A673 (cell line): ENCODE measurements at regions not wholly inside any gene's neighbourhood (a gene's known extent, or its start where the extent isn't known, plus 50 kb on each side); places are given as distances from the start of the nearest gene placed in this dataset.
"Not testable (repeated sequence)": the region's sequence is repeated elsewhere in the genome, so short reads cannot be mapped to it uniquely, and the experiment has no call there.

Source experiments
- BruUV-seq: library from RNA; stranded (reverse); fragments of 400-500 nt; replicated peaks from 2 replicates; lab custom pipeline; 2021; lab: Mats Ljungman, UMichigan
- CTCF ChIA-PET: fragments of 300-600 bp; sonication (Branson Sonifier 250); formaldehyde crosslinking; loops from one replicate; lab custom pipeline; 2022; ENCODE audit warnings: antibody characterized with exemption; lab: Charles Lee
- POLR2A ChIA-PET: fragments of 300-600 bp; sonication (Branson Sonifier 250); formaldehyde crosslinking; loops from one replicate; lab custom pipeline; 2022; ENCODE audit warnings: antibody characterized with exemption; ENCODE audit not compliant: low non-redundant PET; lab: Charles Lee
- DNase-seq: peaks from one replicate; pipeline ENCODE4 v3.0.0-alpha.2; 2015; ENCODE audit warnings: low spot score
- H3K27ac ChIP-seq: fragments of 200-600 bp; sonication (generic); 2 replicates; pipeline ENCODE4 v1.5.1; 2016; ENCODE audit warnings: mixed run types, low read depth, mild to moderate bottlenecking, mixed read lengths, antibody characterized with exemption, low read length; ENCODE audit not compliant: poor library complexity, severe bottlenecking
- H3K27me3 ChIP-seq: fragments of 200-600 bp; sonication (generic); replicated peaks from 2 replicates; pipeline ENCODE4 v1.6.1; 2017; ENCODE audit warnings: mixed run types, low read depth, mild to moderate bottlenecking, mixed read lengths, antibody characterized with exemption, low read length; ENCODE audit not compliant: insufficient read depth, poor library complexity
- H3K36me3 ChIP-seq: fragments of 200-600 bp; sonication (generic); 2 replicates; pipeline ENCODE4 v1.6.1; 2016; ENCODE audit warnings: mixed run types, mild to moderate bottlenecking, mixed read lengths, antibody characterized with exemption, low read length; ENCODE audit not compliant: insufficient read depth, poor library complexity, severe bottlenecking
- H3K4me1 ChIP-seq: fragments of 200-600 bp; sonication (generic); 2 replicates; pipeline ENCODE4 v1.6.1; 2017; ENCODE audit warnings: mixed run types, mild to moderate bottlenecking, mixed read lengths, antibody characterized with exemption, low read length; ENCODE audit not compliant: insufficient read depth, poor library complexity, severe bottlenecking
- H3K4me3 ChIP-seq: fragments of 200-600 bp; sonication (generic); 2 replicates; pipeline ENCODE4 v1.5.1; 2016; ENCODE audit warnings: low read depth, mixed run types, mild to moderate bottlenecking, mixed read lengths, low read length; ENCODE audit not compliant: poor library complexity, severe bottlenecking
- H3K9me3 ChIP-seq: fragments of 200-600 bp; sonication (generic); 2 replicates; pipeline ENCODE4 v1.6.1; 2016; ENCODE audit warnings: mixed run types, low read depth, mild to moderate bottlenecking, mixed read lengths, antibody characterized with exemption, low read length; ENCODE audit not compliant: poor library complexity, severe bottlenecking
- EZH2 ChIP-seq: fragments of 200-600 bp; sonication (generic); IDR thresholded peaks from 2 replicates; pipeline ENCODE4 v1.6.1; 2017; ENCODE audit warnings: borderline replicate concordance, low read depth, mild to moderate bottlenecking, mixed read lengths, antibody characterized with exemption, low read length; ENCODE audit not compliant: poor library complexity, severe bottlenecking
- intact Hi-C: fragments of 100-400 bp; cut with micrococcal nuclease; formaldehyde crosslinking; loops from one replicate; pipeline ENCODE4 v1.10.0; 2022; ENCODE audit not compliant: unreplicated experiment
- TF ChIP-seq, protein P1 (sequence below): fragments of 300-800, 200-600 bp; sonication (generic); conservative IDR thresholded peaks from 2 replicates; pipeline ENCODE4 v1.5.1; 2017; ENCODE audit warnings: low read depth, mild to moderate bottlenecking, antibody characterized with exemption, low read length, moderate library complexity, mixed read lengths

DNA sequence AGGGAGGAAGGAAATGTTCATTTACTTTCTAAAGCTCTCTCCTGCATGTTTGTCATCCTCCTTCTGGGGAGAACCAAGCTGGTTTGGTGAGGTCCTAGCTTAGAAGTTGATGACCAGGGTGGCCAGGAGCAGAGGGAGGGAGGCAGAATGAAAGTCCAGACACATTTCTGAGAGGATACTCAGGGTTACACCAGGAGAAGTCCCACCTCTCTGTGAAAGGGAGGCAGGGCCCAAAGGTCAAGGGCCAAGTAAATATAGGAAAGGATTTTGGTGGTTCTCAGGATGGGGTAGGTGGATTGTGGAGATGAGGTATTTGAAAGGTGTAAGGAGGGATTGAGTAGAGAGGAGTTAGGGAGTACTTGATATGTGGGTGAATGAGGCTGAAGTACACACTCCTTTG is 58.0 kb upstream of the FBXO11 start:
- CTCF ChIA-PET, result no interaction called here
- H3K9me3 ChIP-seq, result no peaks in the 10 kb centered on the region
- no peak for TF ChIP-seq EZH2
- TF ChIP-seq, protein P1, sequence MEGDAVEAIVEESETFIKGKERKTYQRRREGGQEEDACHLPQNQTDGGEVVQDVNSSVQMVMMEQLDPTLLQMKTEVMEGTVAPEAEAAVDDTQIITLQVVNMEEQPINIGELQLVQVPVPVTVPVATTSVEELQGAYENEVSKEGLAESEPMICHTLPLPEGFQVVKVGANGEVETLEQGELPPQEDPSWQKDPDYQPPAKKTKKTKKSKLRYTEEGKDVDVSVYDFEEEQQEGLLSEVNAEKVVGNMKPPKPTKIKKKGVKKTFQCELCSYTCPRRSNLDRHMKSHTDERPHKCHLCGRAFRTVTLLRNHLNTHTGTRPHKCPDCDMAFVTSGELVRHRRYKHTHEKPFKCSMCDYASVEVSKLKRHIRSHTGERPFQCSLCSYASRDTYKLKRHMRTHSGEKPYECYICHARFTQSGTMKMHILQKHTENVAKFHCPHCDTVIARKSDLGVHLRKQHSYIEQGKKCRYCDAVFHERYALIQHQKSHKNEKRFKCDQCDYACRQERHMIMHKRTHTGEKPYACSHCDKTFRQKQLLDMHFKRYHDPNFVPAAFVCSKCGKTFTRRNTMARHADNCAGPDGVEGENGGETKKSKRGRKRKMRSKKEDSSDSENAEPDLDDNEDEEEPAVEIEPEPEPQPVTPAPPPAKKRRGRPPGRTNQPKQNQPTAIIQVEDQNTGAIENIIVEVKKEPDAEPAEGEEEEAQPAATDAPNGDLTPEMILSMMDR, result no peak
- no peak for DNase-seq
- POLR2A ChIA-PET, result interaction anchor here (0.5 kb wide), 1 partner anchor 19 kb away, joined by 12 read pairs; no protein-coding TSS in a partner anchor
- H3K27me3 ChIP-seq, result peaks cover 6% of the 10 kb centered on the region
- H3K36me3 ChIP-seq, result no peaks in the 10 kb centered on the region
- intact Hi-C loops, result no loop called here
- no peak overlapping the region for H3K27ac ChIP-seq
- BruUV-seq, result no TSS peak
- no peaks in the 10 kb centered on the region for H3K4me1 ChIP-seq
- no peak overlapping the region for H3K4me3 ChIP-seq

DNA sequence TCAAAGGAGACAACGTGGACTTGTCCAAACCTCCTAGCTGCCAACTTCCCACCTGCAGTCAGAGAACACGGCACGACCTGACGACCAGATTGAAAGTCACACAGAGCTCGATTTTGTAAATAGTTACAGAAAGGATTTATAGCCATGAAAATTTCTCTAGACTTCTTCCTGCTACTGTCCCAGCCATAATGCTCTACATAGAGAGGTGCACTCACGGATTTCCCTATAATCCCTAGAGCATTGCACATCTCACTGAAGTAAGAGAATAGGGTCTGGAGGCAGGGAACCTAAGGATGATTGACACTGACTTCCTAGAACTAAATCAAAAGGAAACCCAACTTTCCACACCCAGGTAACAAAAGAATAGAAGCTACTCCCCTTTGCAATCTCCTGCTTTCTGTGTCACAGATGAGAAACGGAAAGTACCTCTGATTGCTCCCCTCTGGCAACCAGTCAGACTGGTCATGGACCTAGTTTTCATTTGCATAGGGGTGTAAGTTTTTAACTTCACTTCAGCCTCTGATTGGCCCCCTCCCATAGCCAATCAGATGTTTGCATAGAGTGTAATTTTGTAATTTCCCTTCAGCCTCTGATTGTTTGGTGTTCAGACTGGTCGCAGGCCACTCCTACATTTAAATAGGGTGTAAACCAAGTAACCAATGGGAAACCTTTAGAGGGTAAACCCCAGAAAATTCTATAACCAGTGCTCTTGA is 58.6 kb upstream of the FBXO11 start:
- POLR2A ChIA-PET, result no interaction called here
- DNase-seq, result peak; percentile 9

DNA sequence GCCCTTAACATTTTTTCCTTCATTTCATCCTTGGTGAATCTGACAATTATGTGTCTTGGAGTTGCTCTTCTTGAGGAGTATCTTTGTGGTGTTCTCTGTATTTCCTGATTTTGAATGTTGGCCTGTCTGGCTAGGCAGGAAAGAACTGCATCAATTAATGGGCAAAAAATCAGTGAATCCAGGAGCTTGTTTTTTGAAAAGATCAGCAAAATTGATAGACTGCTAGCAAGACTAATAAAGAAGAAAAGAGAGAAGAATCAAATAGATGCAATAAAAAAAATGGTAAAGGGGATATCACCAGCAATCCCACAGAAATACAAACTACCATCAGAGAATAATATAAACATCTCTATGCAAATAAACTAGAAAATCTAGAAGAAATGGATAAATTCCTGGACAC is 70.4 kb upstream of the FBXO11 start:
- CTCF ChIA-PET, POLR2A ChIA-PET, DNase-seq, H3K4me1 ChIP-seq, BruUV-seq, H3K4me3 ChIP-seq, H3K36me3 ChIP-seq, intact Hi-C loops, H3K9me3 ChIP-seq, H3K27ac ChIP-seq, H3K27me3 ChIP-seq: not testable (repeated sequence)

More for the DNA sequence above, 58.6 kb upstream of the FBXO11 start:
- Histone ChIP-seq H3K36me3 (no peaks in the 10 kb centered on the region), H3K27me3 (peaks cover 6% of the 10 kb centered on the region), H3K27ac (no peak overlapping the region), H3K9me3 (no peaks in the 10 kb centered on the region), H3K4me1 (no peaks in the 10 kb centered on the region), H3K4me3 (no peak overlapping the region)
- CTCF ChIA-PET, result interaction anchor here (0.5 kb wide), 1 partner anchor 577 kb away, joined by 7 read pairs; no protein-coding TSS in a partner anchor
- intact Hi-C loops, result no loop called here
- no TSS peak for BruUV-seq
- TF ChIP-seq, protein P1, result no peak
- no peak for TF ChIP-seq EZH2

DNA sequence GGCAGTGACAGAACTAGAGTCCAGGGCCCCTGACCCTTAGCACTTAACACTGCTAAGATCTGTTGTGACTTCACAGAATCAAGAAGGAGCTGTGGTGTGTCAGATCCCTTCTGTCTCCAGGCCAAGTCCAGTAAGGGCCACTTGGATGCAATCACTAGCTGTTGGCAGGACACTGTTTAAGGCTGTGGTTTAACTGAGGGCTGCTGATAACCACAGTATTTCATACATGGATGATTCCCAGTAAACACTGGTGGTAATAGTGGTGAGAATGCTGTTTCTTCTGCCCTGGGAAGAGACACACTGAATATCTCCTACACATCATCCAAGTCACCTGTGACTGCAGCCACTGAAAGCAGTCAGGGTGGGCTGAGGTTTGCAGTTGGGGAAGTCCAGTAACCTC is 77.7 kb upstream of the FBXO11 start:
- no peaks in the 10 kb centered on the region for H3K36me3 ChIP-seq
- H3K9me3 ChIP-seq, result no peaks in the 10 kb centered on the region
- intact Hi-C loops, result no loop called here
- no peaks in the 10 kb centered on the region for H3K4me1 ChIP-seq
- CTCF ChIA-PET, result no interaction called here
- no TSS peak for BruUV-seq
- no peak for TF ChIP-seq EZH2
- TF ChIP-seq, protein P1, result no peak
- DNase-seq, result no peak
- POLR2A ChIA-PET, result no interaction called here
- H3K27me3 ChIP-seq, result peaks cover 6% of the 10 kb centered on the region
- no peak overlapping the region for H3K4me3 ChIP-seq
- H3K27ac ChIP-seq, result no peak overlapping the region
